H1 (cell line): ENCODE measurements at regions not wholly inside any gene's neighbourhood (a gene's known extent, or its start where the extent isn't known, plus 50 kb on each side); places are given as distances from the start of the nearest gene placed in this dataset.

Experiments used
- CTCF ChIA-PET: fragments of 300-600 bp; sonication (Branson Sonifier 250); formaldehyde crosslinking; loops from one replicate; lab custom pipeline; 2021; ENCODE audit not compliant: partially characterized antibody; lab: Charles Lee
- POLR2A ChIA-PET: fragments of 300-600 bp; sonication (Branson Sonifier 250); formaldehyde crosslinking; loops from one replicate; lab custom pipeline; 2021; ENCODE audit warnings: inconsistent platforms; ENCODE audit not compliant: partially characterized antibody; lab: Charles Lee
- DNase-seq, 2 experiments: peaks; one replicate each; pipeline versions ENCODE4 v3.0.0 to v3.0.0-alpha.2; 2010 to 2022; ENCODE audit warnings: low spot score in 2 of 2, low read depth in 1 of 2, mixed read lengths in 1 of 2
- FAIRE-seq: peaks from 2 replicates; lab custom pipeline; 2011; peaks lifted over from hg19 to GRCh38; lab: Jason Lieb, UNC
- H2AFZ ChIP-seq: 2 replicates; pipeline ENCODE4 v1.8.1; 2012; ENCODE audit warnings: low read length, inconsistent platforms
- H2AK5ac ChIP-seq: 2 replicates; pipeline ENCODE4 v1.6.1; 2013; ENCODE audit warnings: low read depth, low read length
- H2BK120ac ChIP-seq: replicated peaks from 2 replicates; pipeline ENCODE3; 2013; ENCODE audit warnings: low read depth, low read length, inconsistent platforms
- H2BK12ac ChIP-seq: 2 replicates; pipeline ENCODE4 v1.6.1; 2013; ENCODE audit warnings: low read depth, low read length
- H2BK15ac ChIP-seq: 2 replicates; pipeline ENCODE4 v1.6.1; 2013; ENCODE audit warnings: low read length
- H2BK20ac ChIP-seq: 2 replicates; pipeline ENCODE4 v1.6.1; 2013; ENCODE audit warnings: low read length
- H2BK5ac ChIP-seq: 2 replicates; pipeline ENCODE4 v1.6.1; 2013; ENCODE audit warnings: low read depth, low read length
- H3K14ac ChIP-seq: 2 replicates; pipeline ENCODE4 v1.6.1; 2013; ENCODE audit warnings: inconsistent platforms; ENCODE audit not compliant: insufficient read length
- H3K18ac ChIP-seq: 2 replicates; pipeline ENCODE4 v1.6.1; 2013; ENCODE audit warnings: low read length; ENCODE audit errors: extremely low read depth
- H3K23ac ChIP-seq: 2 replicates; pipeline ENCODE4 v1.6.1; 2013; ENCODE audit warnings: inconsistent platforms; ENCODE audit not compliant: insufficient read length
- H3K23me2 ChIP-seq: 2 replicates; pipeline ENCODE4 v1.6.1; 2013; ENCODE audit warnings: low read depth, low read length
- H3K27ac ChIP-seq: 2 replicates; pipeline ENCODE4 v1.6.1; 2011; ENCODE audit warnings: low read depth, low read length, inconsistent platforms
- H3K27me3 ChIP-seq, 4 experiments: replicated peaks in 1 of 4; 1 replicate in 1 of 4; 2 replicates in 3 of 4; pipeline versions ENCODE4 v1.6.1 to v1.8.1; 2011 to 2013; ENCODE audit warnings: low read length in 3 of 4, mild to moderate bottlenecking in 3 of 4, inconsistent platforms in 2 of 4, mixed read lengths in 2 of 4, moderate library complexity in 1 of 4; ENCODE audit not compliant: control insufficient read depth in 3 of 4, insufficient read depth in 3 of 4; ENCODE audit errors: extremely low read depth in 1 of 4
- H3K36me3 ChIP-seq, 4 experiments: 2 replicates each; pipeline versions ENCODE4 v1.6.1 to v1.8.1; 2011 to 2013; ENCODE audit warnings: mild to moderate bottlenecking in 4 of 4, low read length in 3 of 4, moderate library complexity in 2 of 4, control low read depth in 1 of 4, inconsistent platforms in 1 of 4; ENCODE audit not compliant: insufficient read depth in 4 of 4, control insufficient read depth in 2 of 4
- H3K4ac ChIP-seq: replicated peaks from 2 replicates; pipeline ENCODE3; 2013; ENCODE audit warnings: low read length, low read depth, mixed read lengths, inconsistent platforms; ENCODE audit not compliant: insufficient read length
- H3K4me1 ChIP-seq, 4 experiments: replicated peaks in 1 of 4; 1 replicate in 1 of 4; 2 replicates in 3 of 4; pipeline versions ENCODE4 v1.6.1 to v1.8.1; 2011 to 2013; ENCODE audit warnings: low read length in 3 of 4, inconsistent platforms in 2 of 4, mixed read lengths in 1 of 4; ENCODE audit not compliant: insufficient read depth in 4 of 4, control insufficient read depth in 3 of 4
- H3K4me2 ChIP-seq, 2 experiments: 2 replicates each; pipeline versions ENCODE4 v1.6.1 to v1.8.1; 2011 to 2013; ENCODE audit warnings: low read depth in 2 of 2, low read length in 2 of 2, control low read depth in 1 of 2, inconsistent platforms in 1 of 2, mild to moderate bottlenecking in 1 of 2; ENCODE audit not compliant: insufficient read depth in 1 of 2
- H3K4me3 ChIP-seq, 4 experiments: fragments of 200-600, 300-600 bp in 1 of 4; sonication (generic), shearing (Covaris generic), sonication (Bioruptor Twin) in 1 of 4; 2 replicates each; pipeline versions ENCODE4 v1.5.1 to v1.8.1; 2011 to 2016; ENCODE audit warnings: low read length in 4 of 4, low read depth in 3 of 4, control low read depth in 2 of 4, inconsistent platforms in 2 of 4, mild to moderate bottlenecking in 2 of 4, mixed read lengths in 1 of 4, moderate library complexity in 1 of 4; ENCODE audit not compliant: insufficient read depth in 2 of 4; ENCODE audit errors: extremely low read depth in 1 of 4
- H3K56ac ChIP-seq: replicated peaks from 2 replicates; pipeline ENCODE3; 2013; ENCODE audit warnings: low read depth, mild to moderate bottlenecking, mixed read lengths, low read length, inconsistent platforms; ENCODE audit not compliant: insufficient read length
- H3K79me1 ChIP-seq: 2 replicates; pipeline ENCODE4 v1.6.1; 2013; ENCODE audit warnings: low read depth, low read length, control low read depth
- H3K79me2 ChIP-seq, 2 experiments: 2 replicates each; pipeline versions ENCODE4 v1.6.1 to v1.8.1; 2012 to 2013; ENCODE audit warnings: low read length in 2 of 2, mild to moderate bottlenecking in 2 of 2, inconsistent platforms in 1 of 2; ENCODE audit not compliant: insufficient read depth in 2 of 2, control insufficient read depth in 1 of 2
- H3K9ac ChIP-seq, 4 experiments: replicated peaks in 1 of 4; 1 replicate in 1 of 4; 2 replicates in 3 of 4; pipeline versions ENCODE4 v1.6.1 to v1.8.1; 2011 to 2013; ENCODE audit warnings: low read depth in 3 of 4, low read length in 3 of 4, control low read depth in 2 of 4, mild to moderate bottlenecking in 2 of 4, moderate library complexity in 2 of 4, inconsistent platforms in 1 of 4; ENCODE audit errors: extremely low read depth in 1 of 4
- H3K9me3 ChIP-seq, 2 experiments: 2 replicates each; pipeline versions ENCODE4 v1.6.1 to v1.8.1; 2012 to 2013; ENCODE audit warnings: mild to moderate bottlenecking in 2 of 2, moderate library complexity in 2 of 2, control low read depth in 1 of 2, inconsistent platforms in 1 of 2, low read depth in 1 of 2, low read length in 1 of 2, mixed read lengths in 1 of 2; ENCODE audit not compliant: insufficient read depth in 2 of 2
- H4K20me1 ChIP-seq, 2 experiments: replicated peaks in 1 of 2; 2 replicates each; pipeline versions ENCODE3 to v1.8.1; 2011 to 2013; ENCODE audit warnings: inconsistent platforms in 2 of 2, low read length in 2 of 2, mild to moderate bottlenecking in 1 of 2; ENCODE audit not compliant: insufficient read depth in 2 of 2, control insufficient read depth in 1 of 2
- H4K5ac ChIP-seq: 2 replicates; pipeline ENCODE4 v1.6.1; 2013; ENCODE audit warnings: low read length, low read depth, mixed read lengths, inconsistent platforms; ENCODE audit not compliant: insufficient read length
- H4K8ac ChIP-seq: 2 replicates; pipeline ENCODE4 v1.8.0; 2013; ENCODE audit warnings: mild to moderate bottlenecking, moderate library complexity, low read length, inconsistent platforms; ENCODE audit not compliant: insufficient read depth; ENCODE audit errors: extremely low read depth
- H4K91ac ChIP-seq: replicated peaks from 2 replicates; pipeline ENCODE3; 2013; ENCODE audit warnings: low read length, mixed read lengths, inconsistent platforms; ENCODE audit not compliant: insufficient read length
- CBX8 ChIP-seq: fragments of 300-800, 300-1000 bp; sonication (generic); IDR thresholded peaks from 2 replicates; pipeline ENCODE4 v1.7.1; 2016; ENCODE audit warnings: low read depth, low read length, borderline replicate concordance
- EP300 ChIP-seq, 2 experiments: IDR thresholded peaks; 1 replicate in 1 of 2; 2 replicates in 1 of 2; pipeline ENCODE4 v1.6.1; 2011 to 2012; ENCODE audit warnings: low read depth in 2 of 2, low read length in 2 of 2, mild to moderate bottlenecking in 2 of 2, borderline replicate concordance in 1 of 2, inconsistent platforms in 1 of 2, moderate library complexity in 1 of 2
- PHF8 ChIP-seq: fragments of 200-600 bp; sonication (generic); conservative IDR thresholded peaks from 2 replicates; pipeline ENCODE4 v1.7.1; 2012; ENCODE audit warnings: low read depth, mild to moderate bottlenecking, inconsistent platforms, low read length, moderate library complexity
- POLR2A ChIP-seq, 2 experiments: IDR thresholded peaks; 1 replicate in 1 of 2; 2 replicates in 1 of 2; pipeline ENCODE4 v1.6.1; 2011; ENCODE audit warnings: low read depth in 2 of 2, low read length in 2 of 2, mild to moderate bottlenecking in 2 of 2; ENCODE audit errors: control extremely low read depth in 1 of 2
- RFX5 ChIP-seq: IDR thresholded peaks from 2 replicates; pipeline ENCODE4 v1.6.1; 2011; ENCODE audit warnings: low read depth, low read length, improper control_type of control experiment, borderline replicate concordance
- SIX5 ChIP-seq: IDR thresholded peaks from 2 replicates; pipeline ENCODE4 v1.6.1; 2011; ENCODE audit warnings: mild to moderate bottlenecking, low read depth, low read length
- SRF ChIP-seq: IDR thresholded peaks from 2 replicates; pipeline ENCODE4 v1.6.1; 2011; ENCODE audit warnings: mild to moderate bottlenecking, low read depth, low read length, moderate library complexity
- SUZ12 ChIP-seq: fragments of 200-600 bp; sonication (generic); IDR thresholded peaks from 2 replicates; pipeline ENCODE4 v1.6.1; 2012; ENCODE audit warnings: mild to moderate bottlenecking, inconsistent platforms, low read length, moderate library complexity, mixed read lengths
- ZNF274 ChIP-seq: IDR thresholded peaks from 2 replicates; pipeline ENCODE4 v1.7.0; 2012; ENCODE audit warnings: low read length, borderline replicate concordance; ENCODE audit errors: extremely low read depth
- TF ChIP-seq, protein P1 (sequence below): IDR thresholded peaks from 2 replicates; pipeline ENCODE4 v1.6.1; 2012; ENCODE audit warnings: low read length, inconsistent platforms
- TF ChIP-seq, protein P2 (sequence below): IDR thresholded peaks from 2 replicates; pipeline ENCODE4 v1.6.1; 2012; ENCODE audit warnings: inconsistent platforms

DNA sequence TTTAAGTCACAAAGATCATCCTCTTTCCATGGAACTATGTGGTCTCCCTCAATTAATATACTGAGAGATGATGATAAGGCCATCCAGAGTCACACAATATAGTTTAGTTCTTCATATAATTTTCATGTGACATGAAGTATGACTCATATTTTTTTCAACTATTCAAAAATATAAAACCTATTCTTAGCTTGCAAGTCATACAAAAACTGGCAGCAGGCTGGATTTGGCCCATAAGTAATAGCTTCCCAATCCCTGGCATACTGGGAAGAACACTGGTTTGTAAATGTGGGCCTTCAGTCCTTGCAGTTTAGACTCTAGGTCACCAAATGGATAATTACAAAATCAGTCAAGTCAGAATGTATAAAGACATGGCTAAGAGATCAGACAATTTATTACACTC, 356.6 kb downstream of the PPP1R3A start:
- no peak overlapping the region for H2AFZ ChIP-seq
- no peak overlapping the region for H3K9ac ChIP-seq
- TF ChIP-seq PHF8 (no peak), POLR2A (IDR thresholded peaks at IDR 0.05; ENCODE audit: control extremely low read depth in 1 of 2, low read depth in 2 of 2, low read length in 2 of 2) (no peak), EP300 (IDR thresholded peaks at IDR 0.05; ENCODE audit: borderline replicate concordance in 1 of 2, low read depth in 2 of 2, low read length in 2 of 2) (no peak), SIX5 (no peak), ZNF274 (no peak), RFX5 (no peak), SUZ12 (no peak), SRF (no peak), CBX8 (no peak)
- TF ChIP-seq, protein P1, sequence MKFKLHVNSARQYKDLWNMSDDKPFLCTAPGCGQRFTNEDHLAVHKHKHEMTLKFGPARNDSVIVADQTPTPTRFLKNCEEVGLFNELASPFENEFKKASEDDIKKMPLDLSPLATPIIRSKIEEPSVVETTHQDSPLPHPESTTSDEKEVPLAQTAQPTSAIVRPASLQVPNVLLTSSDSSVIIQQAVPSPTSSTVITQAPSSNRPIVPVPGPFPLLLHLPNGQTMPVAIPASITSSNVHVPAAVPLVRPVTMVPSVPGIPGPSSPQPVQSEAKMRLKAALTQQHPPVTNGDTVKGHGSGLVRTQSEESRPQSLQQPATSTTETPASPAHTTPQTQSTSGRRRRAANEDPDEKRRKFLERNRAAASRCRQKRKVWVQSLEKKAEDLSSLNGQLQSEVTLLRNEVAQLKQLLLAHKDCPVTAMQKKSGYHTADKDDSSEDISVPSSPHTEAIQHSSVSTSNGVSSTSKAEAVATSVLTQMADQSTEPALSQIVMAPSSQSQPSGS: no peak
- TF ChIP-seq, protein P2, sequence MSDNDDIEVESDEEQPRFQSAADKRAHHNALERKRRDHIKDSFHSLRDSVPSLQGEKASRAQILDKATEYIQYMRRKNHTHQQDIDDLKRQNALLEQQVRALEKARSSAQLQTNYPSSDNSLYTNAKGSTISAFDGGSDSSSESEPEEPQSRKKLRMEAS: no peak
- TF ChIP-seq, all 59 proteins: peak for 0
- Histone ChIP-seq H3K27me3 (peaks cover 0 to 1% (median 0%) of the 10 kb centered on the region in 4 experiments; a peak in 2 of 7 replicates), H3K4me1 (no peaks in the 10 kb centered on the region), H3K4me3 (no peak overlapping the region), H3K56ac (no peak overlapping the region), H3K79me1 (no peaks in the 10 kb centered on the region), H2AK5ac (no peak overlapping the region), H4K91ac (no peak overlapping the region), H4K20me1 (no peaks in the 10 kb centered on the region), H2BK120ac (no peak overlapping the region), H4K8ac (no peak overlapping the region), H2BK15ac (no peak overlapping the region), H3K79me2 (no peaks in the 10 kb centered on the region), H3K14ac (no peak overlapping the region), H3K9me3 (peaks cover 0 to 12% of the 10 kb centered on the region in 2 experiments; a peak in 2 of 4 replicates), H3K36me3 (no peaks in the 10 kb centered on the region), H3K18ac (no peak overlapping the region), H3K4me2 (no peak overlapping the region), H2BK5ac (no peak overlapping the region), H3K23ac (no peak overlapping the region), H2BK12ac (no peak overlapping the region), H3K23me2 (no peaks in the 10 kb centered on the region), H3K27ac (no peak overlapping the region), H4K5ac (no peak overlapping the region), H2BK20ac (no peak overlapping the region), H3K4ac (no peak overlapping the region)
- POLR2A ChIA-PET: no interaction called here
- no peak for FAIRE-seq
- CTCF ChIA-PET: no interaction called here
- no peak for DNase-seq
